ENCODE measurements at regions not wholly inside any gene's neighbourhood (a gene's known extent, or its start where the extent isn't known, plus 50 kb on each side); places are given as distances from the start of the nearest gene placed in this dataset.

GRCh38 chr2:187124529-187124928, 275.6 kb upstream of the ZSWIM2 start:
- intact Hi-C loops (cut with DNase I; ENCODE audit: low total_unique reads), result no loop called here
- peak in 1 of 2 donors; percentile 12 for DNase-seq
- H3K27ac ChIP-seq, result no peak overlapping the region
- no peak for TF ChIP-seq POLR2AphosphoS5 (IDR thresholded peaks at IDR 0.05)
- no peak for TF ChIP-seq POLR2A (IDR thresholded peaks at IDR 0.05)
- TF ChIP-seq EP300 (IDR thresholded peaks at IDR 0.05), result no peak
- no peak for TF ChIP-seq CTCF (IDR thresholded peaks at IDR 0.05)
- no peaks in the 10 kb centered on the region for H3K9me3 ChIP-seq
- 24 to 43% (median 34%) methylated on average over 3 of the region's 3 CpGs for WGBS, 5 donors
- no peak overlapping the region for H3K4me3 ChIP-seq
- H3K36me3 ChIP-seq, result no peaks in the 10 kb centered on the region
- H3K4me1 ChIP-seq, result no peaks in the 10 kb centered on the region
- no peaks in the 10 kb centered on the region for H3K27me3 ChIP-seq

- DNase-seq, result no peak
- WGBS, 5 donors, result 76 to 78% (median 77%) methylated on average over 10 of the region's 10 CpGs
- no peaks in the 10 kb centered on the region for H3K4me1 ChIP-seq
Measured at GRCh38 chr2:187118331-187119099, 269.5 kb upstream of the ZSWIM2 start.

GRCh38 chr2:187117483-187117882, 268.5 kb upstream of the ZSWIM2 start:
- Histone ChIP-seq H3K4me3 (no peak overlapping the region), H3K36me3 (no peaks in the 10 kb centered on the region), H3K27me3 (no peaks in the 10 kb centered on the region), H3K4me1 (no peaks in the 10 kb centered on the region), H3K9me3 (no peaks in the 10 kb centered on the region), H3K27ac (no peak overlapping the region)
- WGBS, 5 donors, result 57 to 87% (median 71%) methylated on average over 1 of the region's 1 CpG
- intact Hi-C loops (cut with DNase I; ENCODE audit: low total_unique reads), result no loop called here
- no peak for TF ChIP-seq EP300 (IDR thresholded peaks at IDR 0.05)
- no peak for TF ChIP-seq CTCF (IDR thresholded peaks at IDR 0.05)
- TF ChIP-seq POLR2AphosphoS5 (IDR thresholded peaks at IDR 0.05), result no peak
- no peak for TF ChIP-seq POLR2A (IDR thresholded peaks at IDR 0.05)
- no peak for DNase-seq

More at GRCh38 chr2:187118331-187119099, 269.5 kb upstream of the ZSWIM2 start:
- no peak for TF ChIP-seq POLR2A (IDR thresholded peaks at IDR 0.05)
- TF ChIP-seq CTCF (IDR thresholded peaks at IDR 0.05), result no peak
- TF ChIP-seq POLR2AphosphoS5 (IDR thresholded peaks at IDR 0.05), result no peak
- no peak for TF ChIP-seq EP300 (IDR thresholded peaks at IDR 0.05)
- no peaks in the 10 kb centered on the region for H3K36me3 ChIP-seq
- no peak overlapping the region for H3K4me3 ChIP-seq
- no peak overlapping the region for H3K27ac ChIP-seq
- no peaks in the 10 kb centered on the region for H3K27me3 ChIP-seq
- no peaks in the 10 kb centered on the region for H3K9me3 ChIP-seq
- intact Hi-C loops (cut with DNase I; ENCODE audit: low total_unique reads), result no loop called here

- WGBS, 5 donors, result 82 to 90% (median 86%) methylated on average over 1 of the region's 1 CpG
- Histone ChIP-seq H3K27ac (no peak overlapping the region), H3K9me3 (no peaks in the 10 kb centered on the region), H3K4me1 (no peaks in the 10 kb centered on the region), H3K27me3 (no peaks in the 10 kb centered on the region), H3K4me3 (no peak overlapping the region), H3K36me3 (no peaks in the 10 kb centered on the region)
- intact Hi-C loops (cut with DNase I; ENCODE audit: low total_unique reads), result no loop called here
- no peak for DNase-seq
- TF ChIP-seq EP300 (IDR thresholded peaks at IDR 0.05) (no peak), CTCF (IDR thresholded peaks at IDR 0.05) (no peak), POLR2A (IDR thresholded peaks at IDR 0.05) (no peak), POLR2AphosphoS5 (IDR thresholded peaks at IDR 0.05) (no peak)
Measured at GRCh38 chr2:187115627-187116026, 266.7 kb upstream of the ZSWIM2 start.
